GM19455 (cell line): ENCODE measurements at regions not wholly inside any gene's neighbourhood (a gene's known extent, or its start where the extent isn't known, plus 50 kb on each side); places are given as distances from the start of the nearest gene placed in this dataset.

Experiments
- ATAC-seq: cut with Tn5 transposase; IDR thresholded peaks from one replicate; pipeline ENCODE4 v1.9.1; 2021; ENCODE audit not compliant: unreplicated experiment

GRCh38 chr18:47418746-47419145 is 167.3 kb upstream of the SKOR2 start:
- ATAC-seq: no peak

GRCh38 chr18:47417807-47418206 is 166.3 kb upstream of the SKOR2 start:
- no peak for ATAC-seq

GRCh38 chr18:47415881-47416280 is 164.4 kb upstream of the SKOR2 start:
- ATAC-seq: no peak

- ATAC-seq: no peak
Measured at GRCh38 chr18:47413327-47413726, 161.9 kb upstream of the SKOR2 start.

- no peak for ATAC-seq
Measured at GRCh38 chr18:47412924-47413323, 161.5 kb upstream of the SKOR2 start.

- ATAC-seq: no peak
Measured at GRCh38 chr18:47411159-47411558, 159.7 kb upstream of the SKOR2 start.

- ATAC-seq: no peak
Measured at GRCh38 chr18:47410139-47410538, 158.7 kb upstream of the SKOR2 start.

- ATAC-seq: no peak
Measured at GRCh38 chr18:47409519-47409918, 158.1 kb upstream of the SKOR2 start.

- no peak for ATAC-seq
Measured at GRCh38 chr18:47407736-47408135, 156.3 kb upstream of the SKOR2 start.

GRCh38 chr18:47404845-47405244 is 153.4 kb upstream of the SKOR2 start:
- ATAC-seq: no peak

GRCh38 chr18:47403949-47404348 is 152.5 kb upstream of the SKOR2 start:
- ATAC-seq: no peak

GRCh38 chr18:47403317-47403716 is 151.9 kb upstream of the SKOR2 start:
- no peak for ATAC-seq

- ATAC-seq: no peak
Measured at GRCh38 chr18:47399475-47399874, 148.0 kb upstream of the SKOR2 start.

GRCh38 chr18:47397671-47398319 is 146.3 kb upstream of the SKOR2 start:
- ATAC-seq: no peak

GRCh38 chr18:47391665-47392064 is 140.2 kb upstream of the SKOR2 start:
- ATAC-seq: no peak

GRCh38 chr18:47390410-47391024 is 139.1 kb upstream of the SKOR2 start:
- ATAC-seq: no peak

- no peak for ATAC-seq
Measured at GRCh38 chr18:47389210-47389609, 137.8 kb upstream of the SKOR2 start.

GRCh38 chr18:47387864-47388263 is 136.4 kb upstream of the SKOR2 start:
- no peak for ATAC-seq

- no peak for ATAC-seq
Measured at GRCh38 chr18:47383729-47384128, 132.3 kb upstream of the SKOR2 start.

GRCh38 chr18:47381975-47382570 is 130.6 kb upstream of the SKOR2 start:
- no peak for ATAC-seq

- no peak for ATAC-seq
Measured at GRCh38 chr18:47380153-47380552, 128.7 kb upstream of the SKOR2 start.

GRCh38 chr18:47373465-47373864 is 122.0 kb upstream of the SKOR2 start:
- ATAC-seq: no peak

- no peak for ATAC-seq
Measured at GRCh38 chr18:47370052-47370451, 118.6 kb upstream of the SKOR2 start.
